ENCODE measurements at regions not wholly inside any gene's neighbourhood (a gene's known extent, or its start where the extent isn't known, plus 50 kb on each side); places are given as distances from the start of the nearest gene placed in this dataset.

DNA sequence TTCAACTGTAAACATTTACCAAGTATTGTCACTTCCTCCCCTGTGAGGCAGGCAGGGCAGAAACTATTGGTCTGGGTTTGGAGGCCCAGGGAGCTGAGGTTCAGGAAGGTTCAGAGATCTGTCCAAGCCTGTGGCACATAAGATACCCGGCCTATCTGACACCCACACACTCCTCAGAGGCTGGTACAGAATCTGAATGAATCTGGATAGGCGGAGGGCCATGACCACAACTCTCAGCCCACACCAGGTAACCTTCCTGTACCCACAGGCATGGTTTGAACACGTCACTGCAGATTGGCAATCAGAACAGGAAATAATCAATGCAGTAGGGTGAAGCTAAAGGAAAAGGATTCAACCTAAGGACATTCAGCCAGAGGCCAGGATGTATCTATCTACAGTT, 92.8 kb upstream of the TMCC3 start:
- Histone ChIP-seq H3K9me3 (ENCODE audit: control insufficient read depth in 4 of 4, insufficient read depth in 3 of 4, low read length in 3 of 4) (no peaks in the 10 kb centered on the region), H3K4me3 (no peak overlapping the region), H3K4me1 (ENCODE audit: control insufficient read depth in 5 of 5, insufficient read depth in 5 of 5, low read length in 5 of 5) (no peaks in the 10 kb centered on the region), H3K27me3 (ENCODE audit: control insufficient read depth in 3 of 3, insufficient read depth in 3 of 3, low read length in 2 of 3) (no peaks in the 10 kb centered on the region), H3K27ac (ENCODE audit: low read depth in 1 of 2, low read length in 1 of 2) (no peak overlapping the region), H3K36me3 (ENCODE audit: control insufficient read depth in 4 of 4, insufficient read depth in 4 of 4, low read length in 4 of 4) (no peaks in the 10 kb centered on the region), H3K9ac (ENCODE audit: insufficient read depth in 1 of 2, low read length in 2 of 2) (no peak overlapping the region)
- ATAC-seq (ENCODE audit: insufficient read depth, low FRiP score) (no peak), DNase-seq (no peak)
- 63 to 74% methylated on average over 3 of the region's 3 CpGs for WGBS, 2 donors
- no peak for TF ChIP-seq CTCF (IDR thresholded peaks at IDR 0.05; ENCODE audit: control extremely low read depth, extremely low read depth)

DNA sequence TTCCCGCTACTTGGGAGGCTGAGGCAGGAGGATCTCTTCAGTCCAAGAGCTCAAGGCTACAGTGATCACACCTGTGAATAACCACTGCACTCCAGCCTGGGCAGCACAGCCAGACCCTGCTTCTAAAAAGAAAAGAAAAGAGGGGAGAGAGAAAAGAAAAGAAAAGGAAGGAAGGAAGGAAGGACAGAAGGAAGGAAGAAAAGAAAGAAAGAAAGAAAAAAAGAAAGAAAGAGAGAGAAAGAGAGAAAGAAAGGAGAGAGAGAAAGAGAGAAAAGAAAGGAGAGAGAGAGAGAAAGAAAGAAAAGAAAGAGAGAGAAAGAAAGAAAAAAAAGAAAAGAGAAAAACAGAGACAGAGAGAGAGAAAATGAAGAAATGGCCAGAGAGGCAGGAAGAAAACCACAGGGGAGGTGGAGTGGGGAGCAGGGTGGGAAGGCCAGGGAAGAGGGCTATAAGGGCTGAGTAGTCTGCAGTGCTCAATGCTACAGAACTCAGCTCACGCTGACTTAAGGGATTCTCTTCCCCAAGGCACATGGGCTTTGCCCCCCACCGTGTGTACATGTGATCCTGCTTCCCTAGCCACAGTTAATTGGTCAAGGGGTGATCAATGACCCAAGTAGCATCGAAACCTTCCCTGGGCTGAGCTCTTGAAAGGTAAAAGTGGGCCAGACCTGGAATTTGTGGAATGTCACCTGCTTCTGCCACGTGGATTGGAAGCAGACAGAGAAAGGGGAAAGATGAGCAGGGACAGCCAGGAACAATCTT, 90.4 kb upstream of the TMCC3 start:
- H3K36me3 ChIP-seq (ENCODE audit: control insufficient read depth in 4 of 4, insufficient read depth in 4 of 4, low read length in 4 of 4) = no peaks in the 10 kb centered on the region
- DNase-seq = no peak
- 72 to 80% methylated on average over 5 of the region's 5 CpGs for WGBS, 2 donors
- H3K4me3 ChIP-seq = no peak overlapping the region
- H3K9ac ChIP-seq (ENCODE audit: insufficient read depth in 1 of 2, low read length in 2 of 2) = no peak overlapping the region
- H3K27ac ChIP-seq (ENCODE audit: low read depth in 1 of 2, low read length in 1 of 2) = no peak overlapping the region
- TF ChIP-seq CTCF (IDR thresholded peaks at IDR 0.05; ENCODE audit: control extremely low read depth, extremely low read depth) = no peak
- H3K9me3 ChIP-seq (ENCODE audit: control insufficient read depth in 4 of 4, insufficient read depth in 3 of 4, low read length in 3 of 4) = no peaks in the 10 kb centered on the region
- no peak for ATAC-seq (ENCODE audit: insufficient read depth, low FRiP score)
- H3K27me3 ChIP-seq (ENCODE audit: control insufficient read depth in 3 of 3, insufficient read depth in 3 of 3, low read length in 2 of 3) = no peaks in the 10 kb centered on the region
- no peaks in the 10 kb centered on the region for H3K4me1 ChIP-seq (ENCODE audit: control insufficient read depth in 5 of 5, insufficient read depth in 5 of 5, low read length in 5 of 5)

DNA sequence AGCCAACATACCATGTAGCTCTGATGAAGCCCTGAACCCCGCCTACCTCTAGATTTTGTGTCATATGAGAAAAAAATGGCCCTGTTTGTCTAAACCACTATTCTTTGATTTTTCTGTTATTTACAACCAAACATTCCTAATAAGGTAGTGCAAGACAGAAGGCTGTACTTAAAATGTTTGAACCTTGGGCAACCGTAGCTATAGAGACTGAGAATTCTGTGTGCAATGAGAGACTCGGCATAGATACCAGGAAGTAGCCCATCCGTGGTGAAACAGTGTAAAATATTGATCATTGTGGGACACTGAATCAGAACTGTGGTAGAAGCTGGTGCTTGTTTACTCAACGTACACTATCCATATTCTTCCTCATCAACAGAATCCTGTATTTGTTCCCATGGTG, 86.5 kb upstream of the TMCC3 start:
- H3K4me3 ChIP-seq = no peak overlapping the region
- no peak overlapping the region for H3K27ac ChIP-seq (ENCODE audit: low read depth in 1 of 2, low read length in 1 of 2)
- no peaks in the 10 kb centered on the region for H3K4me1 ChIP-seq (ENCODE audit: control insufficient read depth in 5 of 5, insufficient read depth in 5 of 5, low read length in 5 of 5)
- no peaks in the 10 kb centered on the region for H3K36me3 ChIP-seq (ENCODE audit: control insufficient read depth in 4 of 4, insufficient read depth in 4 of 4, low read length in 4 of 4)
- 89 to 92% methylated on average over 5 of the region's 5 CpGs for WGBS, 2 donors
- no peaks in the 10 kb centered on the region for H3K9me3 ChIP-seq (ENCODE audit: control insufficient read depth in 4 of 4, insufficient read depth in 3 of 4, low read length in 3 of 4)
- TF ChIP-seq CTCF (IDR thresholded peaks at IDR 0.05; ENCODE audit: control extremely low read depth, extremely low read depth) = no peak
- no peak for ATAC-seq (ENCODE audit: insufficient read depth, low FRiP score)
- H3K27me3 ChIP-seq (ENCODE audit: control insufficient read depth in 3 of 3, insufficient read depth in 3 of 3, low read length in 2 of 3) = no peaks in the 10 kb centered on the region
- no peak for DNase-seq
- H3K9ac ChIP-seq (ENCODE audit: insufficient read depth in 1 of 2, low read length in 2 of 2) = no peak overlapping the region

GRCh38 chr12:94736004-94736403, 85.6 kb upstream of the TMCC3 start:
- no peaks in the 10 kb centered on the region for H3K27me3 ChIP-seq (ENCODE audit: control insufficient read depth in 3 of 3, insufficient read depth in 3 of 3, low read length in 2 of 3)
- DNase-seq = no peak
- no peak overlapping the region for H3K9ac ChIP-seq (ENCODE audit: insufficient read depth in 1 of 2, low read length in 2 of 2)
- no peak overlapping the region for H3K4me3 ChIP-seq
- no peaks in the 10 kb centered on the region for H3K9me3 ChIP-seq (ENCODE audit: control insufficient read depth in 4 of 4, insufficient read depth in 3 of 4, low read length in 3 of 4)
- no peak overlapping the region for H3K27ac ChIP-seq (ENCODE audit: low read depth in 1 of 2, low read length in 1 of 2)
- H3K4me1 ChIP-seq (ENCODE audit: control insufficient read depth in 5 of 5, insufficient read depth in 5 of 5, low read length in 5 of 5) = no peaks in the 10 kb centered on the region
- 87 to 92% methylated on average over 3 of the region's 3 CpGs for WGBS, 2 donors
- no peak for ATAC-seq (ENCODE audit: insufficient read depth, low FRiP score)
- TF ChIP-seq CTCF (IDR thresholded peaks at IDR 0.05; ENCODE audit: control extremely low read depth, extremely low read depth) = no peak
- H3K36me3 ChIP-seq (ENCODE audit: control insufficient read depth in 4 of 4, insufficient read depth in 4 of 4, low read length in 4 of 4) = no peaks in the 10 kb centered on the region

Data from lung (tissue), 11 donors.